ENCODE measurements at regions not wholly inside any gene's neighbourhood (a gene's known extent, or its start where the extent isn't known, plus 50 kb on each side); places are given as distances from the start of the nearest gene placed in this dataset.

DNA sequence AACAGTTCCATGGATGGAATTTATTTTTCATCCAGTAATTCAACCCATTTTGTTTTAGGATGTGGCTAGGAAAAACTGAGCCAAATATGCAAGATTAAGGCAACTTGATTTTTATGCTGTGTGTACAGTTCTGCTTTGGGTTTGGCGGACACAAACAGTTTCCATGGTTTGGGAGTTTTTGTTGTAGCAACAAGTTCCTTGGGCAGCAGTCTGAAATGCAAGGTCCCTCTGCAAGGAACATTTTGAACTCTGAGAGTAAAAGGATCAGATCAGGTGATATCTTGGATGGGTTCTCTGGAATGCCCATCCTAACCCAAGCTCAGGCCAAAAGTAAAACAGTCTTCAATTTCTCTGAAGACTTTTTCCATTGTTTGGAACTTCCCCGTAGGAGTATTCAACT, 161.2 kb downstream of the TMX1 start:
- TF ChIP-seq, protein P1, sequence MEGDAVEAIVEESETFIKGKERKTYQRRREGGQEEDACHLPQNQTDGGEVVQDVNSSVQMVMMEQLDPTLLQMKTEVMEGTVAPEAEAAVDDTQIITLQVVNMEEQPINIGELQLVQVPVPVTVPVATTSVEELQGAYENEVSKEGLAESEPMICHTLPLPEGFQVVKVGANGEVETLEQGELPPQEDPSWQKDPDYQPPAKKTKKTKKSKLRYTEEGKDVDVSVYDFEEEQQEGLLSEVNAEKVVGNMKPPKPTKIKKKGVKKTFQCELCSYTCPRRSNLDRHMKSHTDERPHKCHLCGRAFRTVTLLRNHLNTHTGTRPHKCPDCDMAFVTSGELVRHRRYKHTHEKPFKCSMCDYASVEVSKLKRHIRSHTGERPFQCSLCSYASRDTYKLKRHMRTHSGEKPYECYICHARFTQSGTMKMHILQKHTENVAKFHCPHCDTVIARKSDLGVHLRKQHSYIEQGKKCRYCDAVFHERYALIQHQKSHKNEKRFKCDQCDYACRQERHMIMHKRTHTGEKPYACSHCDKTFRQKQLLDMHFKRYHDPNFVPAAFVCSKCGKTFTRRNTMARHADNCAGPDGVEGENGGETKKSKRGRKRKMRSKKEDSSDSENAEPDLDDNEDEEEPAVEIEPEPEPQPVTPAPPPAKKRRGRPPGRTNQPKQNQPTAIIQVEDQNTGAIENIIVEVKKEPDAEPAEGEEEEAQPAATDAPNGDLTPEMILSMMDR (IDR thresholded peaks at IDR 0.05; ENCODE audit: unreplicated experiment in 3 of 3), result no peak
- Mint-ChIP-seq H3K4me1 (peaks cover 20% of the 10 kb centered on the region), H3K27me3 (ENCODE audit: low read depth) (no peaks in the 10 kb centered on the region), H3K4me3 (no peak overlapping the region), H3K36me3 (ENCODE audit: low read depth) (no peaks in the 10 kb centered on the region), H3K27ac (no peak overlapping the region), H3K9me3 (peaks cover 5% of the 10 kb centered on the region)

DNA sequence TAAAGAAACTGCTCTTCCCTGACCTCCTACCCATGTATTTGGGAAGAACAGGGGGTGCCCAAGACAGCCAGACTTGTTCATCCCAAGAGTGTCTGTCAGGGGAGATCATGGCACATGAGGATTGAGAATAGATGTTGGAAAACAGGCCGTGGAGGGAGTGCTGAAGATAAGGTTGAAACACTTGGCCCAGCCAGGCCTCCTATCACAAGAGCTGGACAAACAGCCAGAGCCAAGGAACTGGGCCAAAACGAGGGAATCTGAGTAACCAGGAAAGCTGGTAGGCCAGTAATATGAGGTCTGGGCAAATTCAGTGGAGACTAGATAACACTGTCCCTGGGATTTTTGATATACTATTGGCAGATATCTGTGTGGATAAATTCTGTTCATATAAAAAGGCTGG, 161.7 kb downstream of the TMX1 start:
- no peak overlapping the region for H3K4me3 Mint-ChIP-seq
- no peaks in the 10 kb centered on the region for H3K36me3 Mint-ChIP-seq (ENCODE audit: low read depth)
- H3K9me3 Mint-ChIP-seq, result peaks cover 5% of the 10 kb centered on the region
- TF ChIP-seq, protein P1 (IDR thresholded peaks at IDR 0.05; ENCODE audit: unreplicated experiment in 3 of 3), result no peak
- H3K27ac Mint-ChIP-seq, result no peak overlapping the region
- peaks cover 15% of the 10 kb centered on the region for H3K4me1 Mint-ChIP-seq
- H3K27me3 Mint-ChIP-seq (ENCODE audit: low read depth), result no peaks in the 10 kb centered on the region

DNA sequence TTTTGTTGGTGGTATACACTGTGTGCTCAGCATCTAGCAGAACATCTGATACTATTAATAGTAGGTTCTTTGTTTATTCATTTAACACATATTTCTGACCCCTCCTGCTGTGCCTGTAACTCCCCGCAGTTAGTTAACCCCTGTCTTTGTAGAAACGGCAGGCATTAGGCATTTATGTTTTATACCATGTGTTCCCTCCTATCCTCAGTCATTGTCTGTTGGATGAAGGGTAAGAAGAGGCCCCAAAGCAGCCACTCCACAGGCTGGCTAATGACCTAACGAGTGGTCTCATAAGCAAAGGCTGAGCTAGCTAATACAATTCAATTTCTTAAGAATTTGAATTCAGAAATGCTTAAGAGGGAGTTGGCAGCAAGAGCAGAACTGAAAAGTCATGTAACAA, 170.8 kb downstream of the TMX1 start:
- no peak overlapping the region for H3K4me3 Mint-ChIP-seq
- TF ChIP-seq, protein P1 (IDR thresholded peaks at IDR 0.05; ENCODE audit: unreplicated experiment in 3 of 3), result no peak
- H3K4me1 Mint-ChIP-seq, result peaks cover 8% of the 10 kb centered on the region
- peaks cover 20% of the 10 kb centered on the region for H3K9me3 Mint-ChIP-seq
- H3K27ac Mint-ChIP-seq, result no peak overlapping the region
- no peaks in the 10 kb centered on the region for H3K27me3 Mint-ChIP-seq (ENCODE audit: low read depth)
- peaks cover 4% of the 10 kb centered on the region for H3K36me3 Mint-ChIP-seq (ENCODE audit: low read depth)

DNA sequence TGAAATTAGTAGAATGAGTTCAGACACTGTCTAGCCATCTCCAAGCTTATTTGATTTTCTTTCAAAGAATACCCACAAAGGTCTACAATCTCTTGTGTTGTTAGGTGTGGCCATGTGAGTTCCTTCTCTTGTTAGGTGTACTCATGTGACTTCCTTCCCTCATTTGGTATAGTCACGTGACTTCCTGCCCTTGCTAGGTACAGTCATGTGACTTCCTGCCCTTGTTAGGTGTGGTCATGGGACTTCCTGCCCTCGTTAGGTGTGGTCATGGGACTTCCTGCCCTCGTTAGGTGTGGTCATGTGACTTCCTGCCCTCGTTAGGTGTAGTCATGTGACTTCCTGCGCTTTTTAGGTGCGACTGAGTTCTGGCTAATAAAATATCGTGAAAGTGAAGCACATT, 179.6 kb downstream of the TMX1 start:
- Mint-ChIP-seq H3K4me3 (no peak overlapping the region), H3K27me3 (ENCODE audit: low read depth) (no peaks in the 10 kb centered on the region), H3K36me3 (ENCODE audit: low read depth) (peaks cover 6% of the 10 kb centered on the region), H3K27ac (no peak overlapping the region), H3K9me3 (peaks cover 38% of the 10 kb centered on the region), H3K4me1 (peaks cover 6% of the 10 kb centered on the region)
- TF ChIP-seq, protein P1 (IDR thresholded peaks at IDR 0.05; ENCODE audit: unreplicated experiment in 3 of 3), result no peak

DNA sequence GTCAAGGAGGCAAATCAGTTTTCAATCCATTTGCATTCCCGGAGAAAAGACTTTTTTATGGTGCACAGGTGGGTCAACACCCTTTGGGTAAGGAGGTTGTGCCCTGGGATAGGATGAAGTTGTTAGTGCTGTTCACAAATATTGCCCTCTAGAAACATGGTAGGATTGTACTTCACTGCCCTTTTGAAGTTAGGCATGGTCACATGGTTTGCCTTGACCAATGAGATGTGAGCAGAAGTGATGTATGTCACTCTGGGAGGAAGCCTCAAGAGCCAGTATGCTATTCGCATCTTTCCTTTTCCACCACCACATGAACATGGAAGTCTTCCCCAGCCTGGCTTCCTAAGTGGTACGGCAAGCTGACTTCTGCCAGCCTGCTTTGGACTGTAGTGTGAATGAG, 182.7 kb downstream of the TMX1 start:
- peaks cover 3% of the 10 kb centered on the region for H3K36me3 Mint-ChIP-seq (ENCODE audit: low read depth)
- H3K27ac Mint-ChIP-seq, result no peak overlapping the region
- TF ChIP-seq, protein P1 (IDR thresholded peaks at IDR 0.05; ENCODE audit: unreplicated experiment in 3 of 3), result no peak
- H3K4me1 Mint-ChIP-seq, result peaks cover 6% of the 10 kb centered on the region
- no peak overlapping the region for H3K4me3 Mint-ChIP-seq
- no peaks in the 10 kb centered on the region for H3K27me3 Mint-ChIP-seq (ENCODE audit: low read depth)
- H3K9me3 Mint-ChIP-seq, result peaks cover 19% of the 10 kb centered on the region

DNA sequence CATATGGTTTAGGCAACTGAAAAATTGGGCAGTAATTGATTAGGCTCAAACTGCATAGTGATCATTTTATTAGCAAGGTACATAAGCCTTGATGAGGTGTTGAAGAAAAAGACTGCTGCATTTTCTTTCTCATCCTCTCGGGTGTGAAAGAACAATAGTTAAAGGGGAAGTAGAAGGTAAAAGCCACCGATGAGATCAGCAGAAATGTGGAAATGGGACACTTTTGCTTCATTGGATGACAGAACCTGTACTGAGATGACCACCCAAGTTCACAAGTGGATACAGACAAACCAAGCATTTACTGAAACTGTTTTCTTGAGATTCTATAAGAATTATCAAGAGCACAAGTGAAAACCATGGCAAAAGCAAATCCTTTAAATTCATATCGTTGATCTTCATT, 184.0 kb downstream of the TMX1 start:
- H3K9me3 Mint-ChIP-seq, result peaks cover 13% of the 10 kb centered on the region
- H3K36me3 Mint-ChIP-seq (ENCODE audit: low read depth), result peaks cover 3% of the 10 kb centered on the region
- H3K4me3 Mint-ChIP-seq, result no peak overlapping the region
- no peaks in the 10 kb centered on the region for H3K27me3 Mint-ChIP-seq (ENCODE audit: low read depth)
- TF ChIP-seq, protein P1 (IDR thresholded peaks at IDR 0.05; ENCODE audit: unreplicated experiment in 3 of 3), result no peak
- H3K27ac Mint-ChIP-seq, result peak overlapping the region in 1 of 3 experiments; percentile 21
- peaks cover 6% of the 10 kb centered on the region for H3K4me1 Mint-ChIP-seq

Measured in nephron (organoid).